IPS-18c (cell line): ENCODE measurements at regions not wholly inside any gene's neighbourhood (a gene's known extent, or its start where the extent isn't known, plus 50 kb on each side); places are given as distances from the start of the nearest gene placed in this dataset.

Experiments used
- H3K4me3 ChIP-seq: 2 replicates; pipeline ENCODE4 v1.7.0; 2013; ENCODE audit warnings: low read depth, mild to moderate bottlenecking, low read length, moderate library complexity; ENCODE audit not compliant: insufficient read depth
- H3K9me3 ChIP-seq: one replicate; pipeline ENCODE4 v1.6.1; 2013; ENCODE audit warnings: mild to moderate bottlenecking, low read length, moderate library complexity; ENCODE audit not compliant: control insufficient read depth, insufficient read depth

- no peak overlapping the region for H3K4me3 ChIP-seq
- H3K9me3 ChIP-seq = peaks cover 2% of the 10 kb centered on the region
These were observed 117.4 kb upstream of the NECTIN1 start for GRCh38 chr11:119846374-119846773.

- H3K4me3 ChIP-seq = no peak overlapping the region
- H3K9me3 ChIP-seq = peaks cover 2% of the 10 kb centered on the region
These were observed 116.8 kb upstream of the NECTIN1 start for GRCh38 chr11:119845756-119846155.

GRCh38 chr11:119845305-119845704 is 116.3 kb upstream of the NECTIN1 start:
- Histone ChIP-seq H3K4me3 (no peak overlapping the region), H3K9me3 (peaks cover 2% of the 10 kb centered on the region)

- H3K4me3 ChIP-seq = no peak overlapping the region
- H3K9me3 ChIP-seq = peaks cover 2% of the 10 kb centered on the region
These were observed 115.8 kb upstream of the NECTIN1 start for GRCh38 chr11:119844808-119845207.

- Histone ChIP-seq H3K4me3 (no peak overlapping the region), H3K9me3 (peaks cover 2% of the 10 kb centered on the region)
These were observed 114.9 kb upstream of the NECTIN1 start for GRCh38 chr11:119843877-119844276.

GRCh38 chr11:119842731-119843130 is 113.7 kb upstream of the NECTIN1 start:
- Histone ChIP-seq H3K4me3 (no peak overlapping the region), H3K9me3 (peaks cover 2% of the 10 kb centered on the region)

GRCh38 chr11:119839476-119840133 is 110.6 kb upstream of the NECTIN1 start:
- 0 out of 2 replicates have a peak overlapping the region, but pooled peaks have one; percentile 12 for H3K4me3 ChIP-seq
- H3K9me3 ChIP-seq = no peaks in the 10 kb centered on the region

- Histone ChIP-seq H3K9me3 (no peaks in the 10 kb centered on the region), H3K4me3 (no peak overlapping the region)
These were observed 106.8 kb upstream of the NECTIN1 start for GRCh38 chr11:119835753-119836152.

GRCh38 chr11:119832202-119832935 is 103.4 kb upstream of the NECTIN1 start:
- no peak overlapping the region for H3K4me3 ChIP-seq
- no peaks in the 10 kb centered on the region for H3K9me3 ChIP-seq

- Histone ChIP-seq H3K9me3 (no peaks in the 10 kb centered on the region), H3K4me3 (no peak overlapping the region)
These were observed 102.0 kb upstream of the NECTIN1 start for GRCh38 chr11:119831011-119831410.

- no peak overlapping the region for H3K4me3 ChIP-seq
- no peaks in the 10 kb centered on the region for H3K9me3 ChIP-seq
These were observed 101.4 kb upstream of the NECTIN1 start for GRCh38 chr11:119830400-119830799.

- H3K4me3 ChIP-seq = no peak overlapping the region
- no peaks in the 10 kb centered on the region for H3K9me3 ChIP-seq
These were observed 100.4 kb upstream of the NECTIN1 start for GRCh38 chr11:119829402-119829801.

- Histone ChIP-seq H3K4me3 (no peak overlapping the region), H3K9me3 (no peaks in the 10 kb centered on the region)
These were observed 99.8 kb upstream of the NECTIN1 start for GRCh38 chr11:119828819-119829218.

GRCh38 chr11:119828006-119828405 is 99.0 kb upstream of the NECTIN1 start:
- Histone ChIP-seq H3K9me3 (no peaks in the 10 kb centered on the region), H3K4me3 (no peak overlapping the region; the same call in 1 of the 2 replicates)

- Histone ChIP-seq H3K4me3 (0 out of 2 replicates have a peak overlapping the region, but pooled peaks have one; percentile 15), H3K9me3 (no peaks in the 10 kb centered on the region)
These were observed 98.1 kb upstream of the NECTIN1 start for GRCh38 chr11:119827113-119827512.

GRCh38 chr11:119823077-119823476 is 94.1 kb upstream of the NECTIN1 start:
- H3K9me3 ChIP-seq = no peaks in the 10 kb centered on the region

GRCh38 chr11:119816660-119817059 is 87.7 kb upstream of the NECTIN1 start:
- peaks cover 2% of the 10 kb centered on the region for H3K9me3 ChIP-seq
- H3K4me3 ChIP-seq = no peak overlapping the region

More at GRCh38 chr11:119823077-119823476, 94.1 kb upstream of the NECTIN1 start:
- H3K4me3 ChIP-seq = no peak overlapping the region

GRCh38 chr11:119814766-119815165 is 85.8 kb upstream of the NECTIN1 start:
- Histone ChIP-seq H3K9me3 (peaks cover 2% of the 10 kb centered on the region), H3K4me3 (no peak overlapping the region)
